Kidney (tissue), 13 donors: ENCODE measurements at regions not wholly inside any gene's neighbourhood (a gene's known extent, or its start where the extent isn't known, plus 50 kb on each side); places are given as distances from the start of the nearest gene placed in this dataset.

ENCODE experiments used
- DNase-seq, 5 donors: peaks; one replicate each; pipeline ENCODE4 v3.0.0-alpha.2; 2013 to 2020
- FAIRE-seq: peaks from 2 replicates; lab custom pipeline; 2012; peaks lifted over from hg19 to GRCh38; lab: Jason Lieb, UNC
- H3K27ac ChIP-seq, 2 donors: one replicate each; pipeline ENCODE4 v1.7.0; 2013; ENCODE audit warnings: low read depth in 2 of 2, low read length in 2 of 2, inconsistent platforms in 1 of 2
- H3K27me3 ChIP-seq: one replicate; pipeline ENCODE4 v1.7.1; 2013; ENCODE audit warnings: low read length, inconsistent platforms; ENCODE audit not compliant: control insufficient read depth, insufficient read depth
- H3K36me3 ChIP-seq, 3 donors: one replicate each; pipeline versions ENCODE4 v1.7.0 to v1.7.1; 2013; ENCODE audit warnings: low read length in 3 of 3, control low read depth in 1 of 3, inconsistent platforms in 1 of 3; ENCODE audit not compliant: insufficient read depth in 3 of 3, control insufficient read depth in 2 of 3
- H3K4me1 ChIP-seq, 3 donors: one replicate each; pipeline versions ENCODE4 v1.7.0 to v1.7.1; 2013; ENCODE audit warnings: low read length in 3 of 3, inconsistent platforms in 1 of 3, low read depth in 1 of 3; ENCODE audit not compliant: control insufficient read depth in 2 of 3, insufficient read depth in 2 of 3
- H3K4me3 ChIP-seq, 3 donors: one replicate each; pipeline versions ENCODE4 v1.7.0 to v1.8.1; 2013; ENCODE audit warnings: low read length in 3 of 3, control low read depth in 1 of 3, inconsistent platforms in 1 of 3
- H3K9ac ChIP-seq, 3 donors: one replicate each; pipeline versions ENCODE4 v1.7.0 to v1.7.1; 2013; ENCODE audit warnings: low read length in 3 of 3, control low read depth in 1 of 3, inconsistent platforms in 1 of 3
- H3K9me3 ChIP-seq, 3 donors: one replicate each; pipeline versions ENCODE4 v1.7.0 to v1.7.1; 2013; ENCODE audit warnings: low read length in 3 of 3, control low read depth in 1 of 3, inconsistent platforms in 1 of 3; ENCODE audit not compliant: control insufficient read depth in 2 of 3, insufficient read depth in 1 of 3
- intact Hi-C: fragments of 100-400 bp; cut with DNase I; formaldehyde crosslinking; loops from one replicate; pipeline ENCODE4 v1.11.1; 2022
- TF ChIP-seq, protein P1 (sequence below): IDR thresholded peaks from 3 replicates; pipeline ENCODE4 v1.5.1; 2012; ENCODE audit warnings: mild to moderate bottlenecking, moderate library complexity, borderline replicate concordance; ENCODE audit not compliant: insufficient read depth; ENCODE audit errors: extremely low read depth
- donor health status: control.
- donor health status: control.
- donor health status: control.
- donor health status: control.
- donor health status: control.
- donor health status: DM: yes; HTN: yes; CAD: no.
- donor health status: Normal renal cell carcinoma (clear cell type).

- Histone ChIP-seq H3K27me3 (no peaks in the 10 kb centered on the region), H3K36me3 (no peaks in the 10 kb centered on the region), H3K4me1 (peaks cover 0 to 6% (median 5%) of the 10 kb centered on the region in 3 donors), H3K9me3 (no peaks in the 10 kb centered on the region), H3K9ac (no peak overlapping the region), H3K27ac (peak overlapping the region in 1 of 2 donors; percentile 44), H3K4me3 (no peak overlapping the region)
- peak in 1 of 5 donors; percentile 28 for DNase-seq
- intact Hi-C loops: no loop called here
- TF ChIP-seq, protein P1, sequence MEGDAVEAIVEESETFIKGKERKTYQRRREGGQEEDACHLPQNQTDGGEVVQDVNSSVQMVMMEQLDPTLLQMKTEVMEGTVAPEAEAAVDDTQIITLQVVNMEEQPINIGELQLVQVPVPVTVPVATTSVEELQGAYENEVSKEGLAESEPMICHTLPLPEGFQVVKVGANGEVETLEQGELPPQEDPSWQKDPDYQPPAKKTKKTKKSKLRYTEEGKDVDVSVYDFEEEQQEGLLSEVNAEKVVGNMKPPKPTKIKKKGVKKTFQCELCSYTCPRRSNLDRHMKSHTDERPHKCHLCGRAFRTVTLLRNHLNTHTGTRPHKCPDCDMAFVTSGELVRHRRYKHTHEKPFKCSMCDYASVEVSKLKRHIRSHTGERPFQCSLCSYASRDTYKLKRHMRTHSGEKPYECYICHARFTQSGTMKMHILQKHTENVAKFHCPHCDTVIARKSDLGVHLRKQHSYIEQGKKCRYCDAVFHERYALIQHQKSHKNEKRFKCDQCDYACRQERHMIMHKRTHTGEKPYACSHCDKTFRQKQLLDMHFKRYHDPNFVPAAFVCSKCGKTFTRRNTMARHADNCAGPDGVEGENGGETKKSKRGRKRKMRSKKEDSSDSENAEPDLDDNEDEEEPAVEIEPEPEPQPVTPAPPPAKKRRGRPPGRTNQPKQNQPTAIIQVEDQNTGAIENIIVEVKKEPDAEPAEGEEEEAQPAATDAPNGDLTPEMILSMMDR: no peak
- FAIRE-seq: no peak
Measured at GRCh38 chr2:207226243-207226642, 60.5 kb upstream of the KLF7 start.

DNA sequence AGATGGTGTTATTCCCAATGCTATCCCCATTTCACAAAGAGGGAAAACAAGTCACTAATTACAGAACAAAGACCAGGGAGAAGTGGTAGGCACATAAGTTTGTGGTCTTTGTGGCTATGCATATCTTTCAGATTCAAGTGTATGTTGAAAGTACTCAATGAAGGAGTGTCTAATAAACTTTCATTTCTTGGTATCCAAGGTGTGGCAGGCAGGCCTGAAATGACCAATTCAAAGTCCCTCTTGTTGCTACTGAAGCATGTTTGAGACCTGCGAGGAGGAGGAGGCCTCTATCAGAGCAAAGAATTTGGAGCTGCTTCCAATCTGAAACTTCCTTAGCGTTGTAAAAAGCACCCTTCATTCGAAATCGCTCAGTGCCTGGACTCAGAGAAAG, 60.9 kb upstream of the KLF7 start:
- TF ChIP-seq, protein P1: no peak
- Histone ChIP-seq H3K4me1 (peaks cover 0 to 6% (median 5%) of the 10 kb centered on the region in 3 donors), H3K27ac (peak overlapping the region in 1 of 2 donors; percentile 44), H3K36me3 (no peaks in the 10 kb centered on the region), H3K4me3 (peak overlapping the region in 2 of 3 donors; percentile 1 to 11), H3K27me3 (no peaks in the 10 kb centered on the region), H3K9me3 (no peaks in the 10 kb centered on the region), H3K9ac (no peak overlapping the region)
- intact Hi-C loops: no loop called here
- DNase-seq (no peak), FAIRE-seq (no peak)

GRCh38 chr2:207227062-207227748, 61.5 kb upstream of the KLF7 start:
- peak; percentile 72 to 94 (median 94) for DNase-seq
- intact Hi-C loops: no loop called here
- Histone ChIP-seq H3K9ac (no peak overlapping the region), H3K27ac (peak overlapping the region in 1 of 2 donors; percentile 44), H3K36me3 (no peaks in the 10 kb centered on the region), H3K9me3 (no peaks in the 10 kb centered on the region), H3K4me3 (peak overlapping the region; percentile 1 to 16 (median 11)), H3K4me1 (peaks cover 0 to 6% (median 5%) of the 10 kb centered on the region in 3 donors), H3K27me3 (no peaks in the 10 kb centered on the region)
- TF ChIP-seq, protein P1: no peak
- FAIRE-seq: no peak
